CD8-positive, alpha-beta memory T cell (primary cell): ENCODE measurements at regions not wholly inside any gene's neighbourhood (a gene's known extent, or its start where the extent isn't known, plus 50 kb on each side); places are given as distances from the start of the nearest gene placed in this dataset.

Experiments used
- CTCF ChIA-PET: fragments of 350-600 bp; sonication (Branson Sonifier 250); formaldehyde crosslinking; loops from one replicate; lab custom pipeline; 2021; ENCODE audit warnings: antibody characterized with exemption; lab: Charles Lee
- POLR2A ChIA-PET: fragments of 350-600 bp; sonication (Branson Sonifier 250); formaldehyde crosslinking; loops from one replicate; lab custom pipeline; 2021; ENCODE audit warnings: antibody characterized with exemption; lab: Charles Lee
- DNase-seq, 5 donors: peaks; one replicate each; pipeline versions ENCODE4 v3.0.0 to v3.0.0-alpha.2; 2020 to 2022; ENCODE audit warnings: mixed read lengths in 1 of 5
- H3K27ac ChIP-seq: one replicate; pipeline ENCODE4 v1.7.0; 2013; ENCODE audit warnings: low read depth, mild to moderate bottlenecking, low read length, moderate library complexity
- H3K27me3 ChIP-seq: 2 replicates; pipeline ENCODE4 v1.7.0; 2013; ENCODE audit warnings: low read length, mild to moderate bottlenecking; ENCODE audit not compliant: insufficient read depth, poor library complexity, severe bottlenecking
- H3K36me3 ChIP-seq: 2 replicates; pipeline ENCODE4 v1.7.0; 2013; ENCODE audit warnings: mild to moderate bottlenecking, low read length, moderate library complexity; ENCODE audit not compliant: insufficient read depth
- H3K4me1 ChIP-seq: 2 replicates; pipeline ENCODE4 v1.7.0; 2013; ENCODE audit warnings: mild to moderate bottlenecking, low read length, moderate library complexity; ENCODE audit not compliant: insufficient read depth
- H3K4me3 ChIP-seq: 2 replicates; pipeline ENCODE4 v1.7.0; 2013; ENCODE audit warnings: mild to moderate bottlenecking, low read length
- H3K9me3 ChIP-seq: 2 replicates; pipeline ENCODE4 v1.7.0; 2013; ENCODE audit warnings: mild to moderate bottlenecking, low read length
- H3K27ac Mint-ChIP-seq, 8 donors: one replicate each; pipeline ENCODE4 v1.8.0; 2020 to 2021; ENCODE audit warnings: mixed read lengths in 8 of 8, mild to moderate bottlenecking in 6 of 8, inconsistent platforms in 3 of 8, moderate library complexity in 3 of 8
- H3K27me3 Mint-ChIP-seq, 2 donors: one replicate each; pipeline ENCODE4 v1.8.0; 2020 to 2021; ENCODE audit warnings: mixed read lengths in 2 of 2, mild to moderate bottlenecking in 1 of 2, moderate library complexity in 1 of 2
- H3K36me3 Mint-ChIP-seq, 3 donors: one replicate each; pipeline ENCODE4 v1.8.0; 2020 to 2021; ENCODE audit warnings: mixed read lengths in 3 of 3, inconsistent platforms in 1 of 3, mild to moderate bottlenecking in 1 of 3
- H3K4me1 Mint-ChIP-seq, 3 donors: one replicate each; pipeline ENCODE4 v1.8.0; 2020 to 2021; ENCODE audit warnings: mixed read lengths in 3 of 3, inconsistent platforms in 1 of 3, mild to moderate bottlenecking in 1 of 3
- H3K4me3 Mint-ChIP-seq, 7 donors: one replicate each; pipeline ENCODE4 v1.8.0; 2020 to 2021; ENCODE audit warnings: mixed read lengths in 7 of 7, mild to moderate bottlenecking in 6 of 7, moderate library complexity in 4 of 7, inconsistent platforms in 2 of 7
- H3K9me3 Mint-ChIP-seq, 5 donors: one replicate each; pipeline ENCODE4 v1.8.0; 2020 to 2022; ENCODE audit warnings: mixed read lengths in 5 of 5, mild to moderate bottlenecking in 3 of 5, moderate library complexity in 2 of 5, inconsistent platforms in 1 of 5

DNA sequence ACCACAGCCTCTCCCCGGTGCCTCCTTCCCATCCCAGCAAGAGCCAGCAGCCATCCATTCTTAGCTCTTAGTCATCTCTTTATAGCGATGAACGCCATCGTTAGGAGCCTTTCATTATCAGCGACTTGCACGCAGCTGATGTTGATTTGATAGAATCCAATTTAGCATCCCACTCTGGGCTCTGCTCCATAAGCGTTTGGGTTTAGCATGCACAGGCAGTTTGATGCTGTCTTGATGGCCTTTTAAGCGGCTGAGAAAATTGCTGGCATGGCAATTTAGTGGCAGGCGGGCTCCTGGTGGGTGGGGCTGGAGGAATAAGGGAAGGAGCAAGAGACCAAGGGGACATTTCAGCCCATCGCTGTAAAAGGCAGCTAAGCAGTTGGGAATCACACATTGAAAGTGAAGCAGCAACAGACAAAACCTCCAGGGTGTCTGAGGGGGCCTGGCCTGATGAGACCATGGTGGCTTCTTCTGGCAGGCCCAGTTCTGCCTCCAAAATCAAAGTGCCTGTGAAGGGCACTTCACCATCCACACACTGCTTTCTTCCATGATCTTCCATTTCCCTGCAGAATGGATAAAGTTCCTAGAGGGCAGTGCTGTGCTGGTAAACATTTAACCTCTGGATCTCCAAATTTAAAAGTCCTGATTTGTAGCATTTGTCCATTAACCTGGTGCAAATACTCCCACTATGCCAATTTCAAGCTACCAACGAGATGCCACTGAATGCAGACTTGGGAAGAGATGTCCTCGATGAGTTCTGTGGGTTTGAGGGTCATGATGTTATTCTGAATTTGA is 107.8 kb upstream of the PLXNA4 start:
- Mint-ChIP-seq H3K4me1 (no peaks in the 10 kb centered on the region), H3K4me3 (no peak overlapping the region), H3K9me3 (no peaks in the 10 kb centered on the region), H3K36me3 (no peaks in the 10 kb centered on the region), H3K27ac (no peak overlapping the region), H3K27me3 (peaks cover 6 to 26% of the 10 kb centered on the region in 2 donors)
- ChIA-PET POLR2A (no interaction called here), CTCF (no interaction called here)
- Histone ChIP-seq H3K9me3 (no peaks in the 10 kb centered on the region), H3K27me3 (no peaks in the 10 kb centered on the region), H3K4me1 (no peaks in the 10 kb centered on the region), H3K27ac (no peak overlapping the region), H3K36me3 (no peaks in the 10 kb centered on the region), H3K4me3 (no peak overlapping the region)
- no peak for DNase-seq

- no peak for DNase-seq
- H3K36me3 ChIP-seq: no peaks in the 10 kb centered on the region
- H3K4me1 ChIP-seq: no peaks in the 10 kb centered on the region
- H3K4me1 Mint-ChIP-seq: no peaks in the 10 kb centered on the region
- no peak overlapping the region for H3K4me3 ChIP-seq
- H3K36me3 Mint-ChIP-seq: no peaks in the 10 kb centered on the region
- CTCF ChIA-PET: no interaction called here
- H3K27me3 ChIP-seq: no peaks in the 10 kb centered on the region
- H3K9me3 Mint-ChIP-seq: no peaks in the 10 kb centered on the region
- peaks cover 7 to 25% of the 10 kb centered on the region in 2 donors for H3K27me3 Mint-ChIP-seq
- no peak overlapping the region for H3K4me3 Mint-ChIP-seq
- H3K27ac ChIP-seq: no peak overlapping the region
- H3K9me3 ChIP-seq: no peaks in the 10 kb centered on the region
- peak overlapping the region in 1 of 8 donors; percentile 42 for H3K27ac Mint-ChIP-seq
- POLR2A ChIA-PET: no interaction called here
Measured at GRCh38 chr7:132681951-132682350, 105.7 kb upstream of the PLXNA4 start.

- no peak for DNase-seq
- CTCF ChIA-PET: no interaction called here
- no peaks in the 10 kb centered on the region for H3K9me3 Mint-ChIP-seq
- Histone ChIP-seq H3K4me1 (no peaks in the 10 kb centered on the region), H3K36me3 (no peaks in the 10 kb centered on the region), H3K9me3 (no peaks in the 10 kb centered on the region), H3K27ac (no peak overlapping the region), H3K27me3 (no peaks in the 10 kb centered on the region), H3K4me3 (no peak overlapping the region)
- peaks cover 9 to 24% of the 10 kb centered on the region in 2 donors for H3K27me3 Mint-ChIP-seq
- H3K36me3 Mint-ChIP-seq: no peaks in the 10 kb centered on the region
- H3K4me1 Mint-ChIP-seq: no peaks in the 10 kb centered on the region
- H3K27ac Mint-ChIP-seq: no peak overlapping the region
- POLR2A ChIA-PET: no interaction called here
- no peak overlapping the region for H3K4me3 Mint-ChIP-seq
Measured at GRCh38 chr7:132680590-132680989, 104.3 kb upstream of the PLXNA4 start.

GRCh38 chr7:132678656-132679055 is 102.4 kb upstream of the PLXNA4 start:
- Mint-ChIP-seq H3K27me3 (peaks cover 8 to 17% of the 10 kb centered on the region in 2 donors), H3K9me3 (no peaks in the 10 kb centered on the region), H3K36me3 (no peaks in the 10 kb centered on the region), H3K27ac (peak overlapping the region in 1 of 8 donors; percentile 67), H3K4me3 (no peak overlapping the region), H3K4me1 (no peaks in the 10 kb centered on the region)
- Histone ChIP-seq H3K36me3 (no peaks in the 10 kb centered on the region), H3K9me3 (no peaks in the 10 kb centered on the region), H3K4me1 (no peaks in the 10 kb centered on the region), H3K27me3 (no peaks in the 10 kb centered on the region), H3K27ac (no peak overlapping the region), H3K4me3 (no peak overlapping the region)
- DNase-seq: no peak
- ChIA-PET POLR2A (no interaction called here), CTCF (no interaction called here)

GRCh38 chr7:132677918-132678317 is 101.6 kb upstream of the PLXNA4 start:
- no peaks in the 10 kb centered on the region for H3K27me3 ChIP-seq
- H3K36me3 ChIP-seq: no peaks in the 10 kb centered on the region
- no peak overlapping the region for H3K27ac ChIP-seq
- POLR2A ChIA-PET: no interaction called here
- Mint-ChIP-seq H3K36me3 (no peaks in the 10 kb centered on the region), H3K27me3 (peaks cover 8 to 13% of the 10 kb centered on the region in 2 donors), H3K4me3 (no peak overlapping the region), H3K4me1 (no peaks in the 10 kb centered on the region), H3K9me3 (peaks cover 0 to 1% (median 0%) of the 10 kb centered on the region in 5 donors), H3K27ac (no peak overlapping the region)
- CTCF ChIA-PET: no interaction called here
- no peak for DNase-seq
- no peaks in the 10 kb centered on the region for H3K4me1 ChIP-seq
- H3K4me3 ChIP-seq: no peak overlapping the region
- H3K9me3 ChIP-seq: no peaks in the 10 kb centered on the region

DNA sequence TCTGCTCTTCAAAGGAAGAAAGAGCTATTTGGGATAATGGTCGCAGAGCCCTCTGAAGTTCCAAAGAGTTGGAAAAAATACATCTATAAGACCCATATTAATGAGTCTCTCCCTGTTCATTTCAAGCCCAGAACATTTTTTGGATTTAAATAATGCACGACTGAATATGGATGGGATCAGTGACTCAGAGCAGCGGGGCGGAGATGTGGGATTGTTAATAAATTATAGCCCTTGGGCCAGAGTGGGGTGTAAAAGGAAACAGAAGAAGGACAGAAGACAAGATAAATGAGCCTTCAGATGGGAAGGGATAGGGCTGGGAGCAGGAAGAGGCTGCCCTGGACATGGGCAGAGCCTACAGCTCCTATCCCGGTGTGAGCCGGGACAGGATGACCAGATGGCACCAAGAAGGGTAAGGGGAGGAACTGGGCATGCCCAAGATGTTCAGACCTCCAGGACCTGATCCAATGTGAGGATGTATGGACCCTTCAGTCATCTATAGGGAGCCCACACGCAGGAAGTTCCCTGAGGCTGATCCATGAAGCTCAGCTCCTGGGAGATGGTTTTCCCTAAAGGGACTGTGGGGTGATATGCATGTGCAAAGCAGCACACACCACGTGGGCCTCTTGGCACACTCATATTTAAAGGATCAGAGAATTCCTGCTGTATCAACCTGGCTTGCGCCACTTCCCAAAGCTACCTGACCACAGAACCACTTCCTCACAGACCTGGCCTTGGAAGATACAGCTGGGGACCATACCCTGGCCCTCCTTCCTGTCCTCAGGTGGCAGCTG is 96.1 kb upstream of the PLXNA4 start:
- Mint-ChIP-seq H3K9me3 (peaks cover 0 to 1% (median 0%) of the 10 kb centered on the region in 5 donors), H3K4me3 (no peak overlapping the region), H3K36me3 (no peaks in the 10 kb centered on the region), H3K27ac (peak overlapping the region in 2 of 8 donors; percentile 16 to 35), H3K27me3 (peaks cover 4 to 5% of the 10 kb centered on the region in 2 donors), H3K4me1 (peaks cover 0 to 3% (median 1%) of the 10 kb centered on the region in 3 donors)
- Histone ChIP-seq H3K27me3 (no peaks in the 10 kb centered on the region), H3K9me3 (no peaks in the 10 kb centered on the region), H3K36me3 (no peaks in the 10 kb centered on the region), H3K27ac (no peak overlapping the region), H3K4me1 (no peaks in the 10 kb centered on the region), H3K4me3 (no peak overlapping the region)
- DNase-seq: no peak
- ChIA-PET POLR2A (no interaction called here), CTCF (no interaction called here)

DNA sequence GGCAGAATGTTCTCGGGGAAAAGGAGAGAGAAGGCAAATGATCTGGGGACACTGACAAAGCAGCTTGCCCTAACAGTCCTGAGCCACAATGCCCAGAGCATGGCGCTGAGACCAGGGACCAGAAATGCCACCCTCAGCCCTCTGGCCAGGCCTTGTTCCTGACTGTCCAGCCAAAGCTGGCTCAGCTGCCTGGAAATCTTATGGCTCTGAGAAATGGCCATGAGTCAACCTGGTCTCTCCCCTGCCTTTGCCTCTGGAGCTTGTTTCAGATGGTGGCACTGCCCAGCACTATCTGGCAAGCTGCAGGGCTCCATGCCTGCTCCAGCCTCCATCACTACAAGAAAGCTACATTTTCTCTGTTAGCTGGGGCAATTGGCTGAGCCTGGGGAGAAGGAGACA is 90.5 kb upstream of the PLXNA4 start:
- Histone ChIP-seq H3K27me3 (no peaks in the 10 kb centered on the region), H3K4me3 (no peak overlapping the region), H3K27ac (no peak overlapping the region), H3K4me1 (peaks cover 12% of the 10 kb centered on the region), H3K36me3 (no peaks in the 10 kb centered on the region), H3K9me3 (no peaks in the 10 kb centered on the region)
- Mint-ChIP-seq H3K4me1 (peaks cover 11 to 15% (median 12%) of the 10 kb centered on the region in 3 donors), H3K4me3 (peak overlapping the region in 6 of 7 donors; percentile 53 to 73 (median 70)), H3K9me3 (no peaks in the 10 kb centered on the region), H3K27ac (peak overlapping the region in 7 of 8 donors; percentile 2 to 94 (median 74)), H3K36me3 (peaks cover 0 to 6% (median 5%) of the 10 kb centered on the region in 3 donors), H3K27me3 (no peaks in the 10 kb centered on the region)
- DNase-seq: no peak
- CTCF ChIA-PET: interaction anchor here (1.1 kb wide), 1 partner anchor 9 kb away, joined by 3 read pairs; no protein-coding TSS in a partner anchor
- POLR2A ChIA-PET: no interaction called here
